Mammary epithelial cell (primary cell): ENCODE measurements at regions not wholly inside any gene's neighbourhood (a gene's known extent, or its start where the extent isn't known, plus 50 kb on each side); places are given as distances from the start of the nearest gene placed in this dataset.

Experiments
- CTCF ChIP-seq, 2 donors: IDR thresholded peaks in 1 of 2; conservative IDR thresholded peaks in 1 of 2; 2 replicates each; pipeline ENCODE4 v1.5.1; 2011 to 2012; ENCODE audit warnings: inconsistent platforms in 2 of 2, low read length in 2 of 2, mild to moderate bottlenecking in 2 of 2, control low read depth in 1 of 2, low read depth in 1 of 2; ENCODE audit not compliant: insufficient read depth in 1 of 2; ENCODE audit errors: extremely low read depth in 1 of 2
- EZH2 ChIP-seq: IDR thresholded peaks from 2 replicates; pipeline ENCODE4 v1.6.1; 2012; ENCODE audit warnings: low read length, inconsistent platforms, borderline replicate concordance

DNA sequence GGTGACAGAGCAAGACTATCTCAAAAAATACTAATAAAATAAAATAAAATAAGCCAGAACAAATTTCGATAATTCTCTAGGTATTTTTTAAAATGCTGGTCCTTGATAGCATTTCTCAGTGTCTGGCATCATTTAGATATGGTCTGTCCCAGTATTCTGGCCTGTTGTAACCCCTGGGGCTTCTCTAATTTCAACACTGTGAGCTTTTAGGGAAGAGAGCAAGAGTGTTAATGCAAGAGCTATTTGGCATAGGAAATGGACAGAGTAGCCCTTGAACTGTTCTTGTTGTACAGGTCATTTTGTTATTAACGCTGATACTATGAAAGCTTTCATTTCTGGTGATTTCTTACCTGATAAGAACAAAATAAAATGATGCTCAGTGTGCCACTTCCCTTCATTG is 112.2 kb upstream of the ZNF608 start:
- TF ChIP-seq CTCF (conservative IDR thresholded peaks at IDR 0.05 in 1 of 2, IDR thresholded peaks at IDR 0.05 in 1 of 2; ENCODE audit: extremely low read depth in 1 of 2, insufficient read depth in 1 of 2, low read depth in 1 of 2, low read length in 2 of 2): no peak
- TF ChIP-seq EZH2: no peak
